T-helper 22 cell (primary cell): ENCODE measurements at regions not wholly inside any gene's neighbourhood (a gene's known extent, or its start where the extent isn't known, plus 50 kb on each side); places are given as distances from the start of the nearest gene placed in this dataset.

ENCODE experiments used
- DNase-seq: peaks from one replicate; pipeline ENCODE4 v3.0.0-alpha.2; 2020; ENCODE audit warnings: low read depth

DNA sequence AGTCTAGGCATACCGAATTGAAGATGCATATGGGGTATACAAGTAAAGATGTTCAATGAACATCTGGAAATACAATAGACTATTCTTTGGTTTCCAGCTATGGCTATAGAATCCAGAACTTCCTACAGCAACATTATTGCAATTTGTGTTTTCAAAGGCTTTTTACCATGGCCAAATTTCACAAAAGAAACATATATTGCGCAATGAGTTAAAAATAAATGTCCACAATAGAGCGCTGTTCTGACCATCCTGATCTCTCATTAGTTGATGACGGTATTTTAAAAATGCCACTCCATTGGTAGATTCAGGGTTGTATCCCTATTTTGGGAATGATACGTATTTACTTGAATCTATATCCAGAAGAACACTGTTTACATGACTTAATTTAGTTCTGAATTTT is 139.2 kb downstream of the LINC00632 start:
- DNase-seq, result no peak

DNA sequence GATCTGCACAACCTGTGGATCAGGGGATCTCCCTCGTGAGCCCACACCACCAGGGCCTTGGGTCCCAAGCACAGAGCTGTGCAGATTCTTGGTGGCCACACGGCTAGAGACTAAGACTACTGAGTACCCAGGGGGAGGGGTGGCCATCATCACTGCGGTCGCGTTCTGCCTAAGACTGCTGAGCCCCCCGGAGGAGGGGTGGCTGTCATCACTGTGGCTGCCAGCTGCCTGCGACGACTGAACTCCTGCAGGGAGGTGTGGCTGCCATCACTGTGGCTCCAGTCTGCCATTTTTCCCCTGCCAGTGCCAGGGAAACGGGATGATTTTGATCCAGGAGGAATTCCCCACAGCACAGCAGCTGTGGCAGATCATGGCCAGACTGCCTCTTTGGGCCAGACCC is 141.7 kb upstream of the SPANXB1 start:
- no peak for DNase-seq

DNA sequence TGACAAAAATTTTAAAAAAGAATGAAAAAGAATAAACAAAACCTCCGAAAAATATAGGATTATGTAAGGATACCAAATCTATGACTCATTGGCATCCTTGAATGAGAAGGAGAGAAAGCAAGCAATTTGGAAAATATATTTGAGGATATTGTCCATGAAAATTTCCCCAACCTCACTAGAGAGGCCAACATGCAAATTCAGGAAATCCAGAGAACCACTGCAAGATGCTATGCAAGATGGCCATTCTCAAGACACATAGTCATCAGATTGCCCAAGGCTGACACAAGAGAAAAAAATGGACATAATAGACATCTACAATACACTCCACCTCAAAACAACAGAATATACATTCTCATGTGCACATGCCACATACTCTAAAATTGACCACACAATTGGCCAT is 135.9 kb upstream of the SPANXB1 start:
- no peak for DNase-seq

DNA sequence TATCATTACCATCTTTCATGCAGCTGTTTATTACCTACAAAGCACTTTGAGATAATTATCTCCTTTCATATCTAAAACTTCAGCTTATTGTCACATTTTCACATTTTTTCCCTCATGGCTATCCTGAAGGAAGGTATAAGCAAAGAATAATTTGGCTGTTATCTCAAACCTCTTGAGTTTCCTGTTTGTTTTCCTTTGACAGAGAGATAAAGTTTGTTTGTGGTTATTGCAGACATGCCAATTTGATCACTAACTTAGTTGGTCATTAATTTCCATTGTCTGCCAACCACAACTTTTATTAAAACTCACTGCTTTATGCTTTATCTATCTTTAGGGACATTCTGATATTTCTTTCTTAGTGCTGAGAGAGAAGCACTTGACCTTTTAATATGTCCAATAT is 89.8 kb upstream of the SPANXB1 start:
- no peak for DNase-seq

DNA sequence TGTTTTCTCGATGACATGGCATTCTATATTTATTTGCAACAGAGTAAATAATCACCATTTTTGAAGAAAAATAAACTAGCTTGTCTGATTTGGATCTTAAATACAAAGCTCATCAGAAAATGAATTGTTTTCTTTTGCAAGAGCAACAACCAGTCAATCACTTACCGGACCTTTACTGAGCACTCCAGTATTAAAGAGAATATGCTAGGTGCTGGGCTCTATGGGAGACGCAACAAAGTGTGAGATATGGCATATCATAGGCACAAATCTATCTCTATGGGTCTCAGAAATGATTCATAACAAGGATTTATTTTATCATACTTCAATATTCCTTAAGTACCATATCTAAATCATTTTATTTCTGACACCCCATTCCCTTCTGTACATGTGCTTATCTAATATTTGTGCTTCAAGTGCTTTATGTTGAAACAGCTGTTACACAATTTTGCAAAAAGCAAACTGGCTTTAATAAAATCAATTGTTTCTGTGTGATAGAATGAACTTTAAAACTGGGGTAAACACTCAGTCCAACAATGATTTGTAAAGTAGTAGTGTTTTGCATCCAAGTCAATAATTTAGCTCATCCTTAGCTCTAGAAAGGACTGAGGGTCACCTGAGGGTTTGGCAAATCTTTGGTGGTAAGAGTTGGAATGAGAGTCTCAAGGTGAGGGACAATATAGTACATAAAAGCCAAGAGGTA is 88.4 kb upstream of the SPANXB1 start:
- no peak for DNase-seq

DNA sequence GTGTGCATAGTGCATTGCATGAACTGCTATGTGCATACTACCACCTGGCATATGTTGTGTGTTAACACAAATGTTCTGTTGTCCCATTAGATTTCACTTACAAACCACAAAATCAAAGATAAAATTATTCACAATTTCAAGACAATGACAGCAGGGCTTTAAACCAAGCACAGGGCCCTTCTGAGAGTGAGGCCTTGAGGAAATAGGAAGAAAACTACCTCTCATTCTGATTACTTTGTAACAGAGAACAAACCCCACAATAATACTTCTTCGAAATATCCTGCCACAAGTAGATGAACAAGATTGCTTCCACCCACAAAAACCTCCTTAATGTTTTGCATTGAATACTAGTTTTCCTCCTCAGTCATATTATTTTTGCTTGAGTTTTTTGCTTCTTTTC is 85.5 kb upstream of the SPANXB1 start:
- DNase-seq, result no peak

DNA sequence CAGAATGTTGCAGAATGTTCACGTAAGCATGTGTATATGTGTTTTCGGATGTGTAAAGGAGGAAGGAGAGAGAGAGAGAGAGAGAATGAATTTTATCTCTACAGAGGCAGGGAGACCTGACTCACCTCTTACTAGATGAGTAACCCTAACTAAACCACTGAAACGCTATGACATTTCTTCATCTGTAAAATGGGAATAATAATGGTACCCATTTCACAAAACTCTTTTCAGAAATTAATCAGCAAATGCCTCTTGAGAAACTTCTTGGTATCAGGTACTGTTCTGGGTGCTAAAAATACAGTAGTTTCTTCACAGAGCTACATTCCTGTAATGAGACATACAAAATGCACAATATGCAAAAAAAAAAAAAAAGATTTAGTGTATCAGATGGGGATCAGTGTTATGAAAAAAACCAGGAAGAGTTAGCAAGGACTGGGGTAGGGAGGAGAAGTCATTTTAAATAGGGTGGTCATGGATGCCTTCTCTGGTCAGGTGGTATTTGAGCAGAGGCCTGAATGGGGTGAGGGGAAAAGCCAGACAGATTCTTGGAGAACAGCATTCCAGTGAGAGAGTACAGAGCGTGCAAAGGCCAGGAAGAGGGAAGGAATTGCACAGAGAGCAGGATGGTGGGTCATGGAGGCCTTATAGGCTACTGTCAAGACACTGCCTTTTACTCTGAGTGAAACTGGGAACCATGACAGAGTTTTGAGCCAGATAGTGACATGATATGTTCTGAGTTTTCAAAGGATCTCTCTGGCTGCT is 84.9 kb upstream of the SPANXB1 start:
- DNase-seq, result no peak

DNA sequence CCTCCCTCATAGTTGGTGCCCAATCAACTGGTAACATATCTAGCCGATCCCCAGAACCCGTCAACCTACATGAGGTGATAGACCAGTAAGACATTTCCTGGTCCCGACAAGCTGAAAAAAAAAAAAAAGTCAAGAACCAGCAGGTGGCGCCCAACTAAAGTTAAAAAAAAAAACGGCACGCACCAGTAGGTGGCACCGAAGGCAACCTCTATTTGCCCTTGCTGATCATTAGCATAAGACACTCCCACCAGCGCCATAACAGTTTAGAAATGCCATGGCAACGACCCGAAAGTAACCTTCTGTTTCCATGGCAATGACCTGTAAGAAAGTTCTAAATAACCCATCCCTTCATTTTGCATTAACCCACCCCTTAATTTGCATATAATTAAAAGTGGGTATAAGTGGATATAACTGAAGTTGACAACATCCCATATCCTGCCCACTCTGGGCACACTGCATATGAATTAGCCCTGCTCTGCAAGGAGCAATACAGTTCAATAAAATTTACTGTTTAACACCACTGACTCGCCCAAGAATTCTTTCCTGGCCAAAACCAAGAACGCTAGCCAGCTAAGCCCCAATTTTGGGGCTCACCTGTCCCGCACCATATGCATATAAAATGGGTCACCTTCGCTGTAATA is 83.9 kb upstream of the SPANXB1 start:
- peak; percentile 48 for DNase-seq

DNA sequence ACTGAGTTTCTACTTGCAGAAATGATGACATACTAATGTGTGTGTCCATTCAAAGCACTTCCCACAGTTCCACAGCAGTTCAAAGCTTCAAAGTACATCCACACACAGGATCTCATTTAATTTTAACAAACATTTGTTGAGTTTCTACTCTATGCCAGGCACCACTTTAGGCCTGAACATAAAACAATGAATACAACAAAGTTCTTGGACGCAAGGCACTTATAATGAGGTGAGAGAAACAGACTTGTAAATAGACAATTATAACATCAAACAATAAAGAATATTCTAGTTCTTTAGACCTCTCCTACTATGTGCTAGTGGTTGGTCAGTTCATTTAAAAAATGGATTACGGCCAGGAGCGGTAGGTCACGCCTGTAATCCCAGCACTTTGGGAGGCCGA is 82.0 kb upstream of the SPANXB1 start:
- DNase-seq, result no peak

DNA sequence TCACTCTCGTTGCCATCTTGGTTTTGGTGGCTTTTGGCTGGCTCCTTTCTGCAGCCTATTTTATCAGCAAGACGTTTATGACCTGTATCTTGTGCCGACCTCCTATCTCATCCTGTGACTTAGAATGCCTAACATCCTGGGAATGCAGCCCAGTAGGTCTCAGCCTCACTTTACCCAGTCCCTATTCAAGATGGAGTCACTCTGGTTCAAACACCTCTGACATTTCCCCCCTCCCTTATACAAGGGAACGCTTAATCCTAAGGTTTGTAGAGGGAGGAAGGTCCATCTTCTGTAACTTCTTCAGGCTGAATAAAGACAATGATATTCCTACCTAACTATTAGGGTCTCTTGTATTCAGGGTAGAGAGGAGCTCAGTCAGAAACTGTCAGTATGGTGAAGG is 79.3 kb upstream of the SPANXB1 start:
- DNase-seq, result no peak

DNA sequence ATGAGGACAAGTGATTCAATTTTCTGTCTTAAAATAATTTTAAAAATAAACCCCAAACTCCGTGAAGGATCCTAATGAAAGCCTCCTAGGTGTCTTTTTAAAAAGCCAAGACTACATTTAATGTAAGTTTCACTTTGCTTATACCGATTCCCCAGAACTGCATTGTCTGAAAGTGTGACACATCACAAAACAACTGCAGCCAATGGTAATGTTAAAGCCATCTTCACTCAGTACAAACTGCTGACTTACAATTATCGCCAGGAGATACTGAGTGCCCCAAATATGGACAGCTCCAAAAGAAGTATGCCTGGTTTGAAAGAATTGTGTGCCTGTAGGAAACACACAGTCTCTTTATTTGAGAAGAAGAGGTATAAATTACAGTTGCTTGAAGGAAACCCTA is 73.7 kb upstream of the SPANXB1 start:
- DNase-seq, result no peak

DNA sequence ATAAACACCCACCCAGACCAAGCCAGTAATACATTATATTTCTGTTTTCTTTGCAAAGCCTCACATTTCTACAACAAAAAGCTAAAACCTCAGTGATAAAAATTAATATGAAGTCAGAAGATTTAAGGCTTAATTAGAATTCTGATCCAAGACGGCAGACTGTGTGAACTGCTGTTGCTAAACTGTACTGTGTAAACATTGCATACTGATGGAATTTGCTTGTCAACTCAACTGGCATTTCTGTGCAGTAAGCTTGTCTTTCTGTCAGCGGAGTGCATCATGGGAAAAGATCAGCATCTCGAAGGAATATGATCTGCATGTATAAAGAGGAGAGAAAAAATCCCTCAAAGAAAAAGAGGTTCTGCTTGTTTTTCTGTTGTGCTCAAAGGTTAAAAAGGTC is 69.4 kb upstream of the SPANXB1 start:
- no peak for DNase-seq

DNA sequence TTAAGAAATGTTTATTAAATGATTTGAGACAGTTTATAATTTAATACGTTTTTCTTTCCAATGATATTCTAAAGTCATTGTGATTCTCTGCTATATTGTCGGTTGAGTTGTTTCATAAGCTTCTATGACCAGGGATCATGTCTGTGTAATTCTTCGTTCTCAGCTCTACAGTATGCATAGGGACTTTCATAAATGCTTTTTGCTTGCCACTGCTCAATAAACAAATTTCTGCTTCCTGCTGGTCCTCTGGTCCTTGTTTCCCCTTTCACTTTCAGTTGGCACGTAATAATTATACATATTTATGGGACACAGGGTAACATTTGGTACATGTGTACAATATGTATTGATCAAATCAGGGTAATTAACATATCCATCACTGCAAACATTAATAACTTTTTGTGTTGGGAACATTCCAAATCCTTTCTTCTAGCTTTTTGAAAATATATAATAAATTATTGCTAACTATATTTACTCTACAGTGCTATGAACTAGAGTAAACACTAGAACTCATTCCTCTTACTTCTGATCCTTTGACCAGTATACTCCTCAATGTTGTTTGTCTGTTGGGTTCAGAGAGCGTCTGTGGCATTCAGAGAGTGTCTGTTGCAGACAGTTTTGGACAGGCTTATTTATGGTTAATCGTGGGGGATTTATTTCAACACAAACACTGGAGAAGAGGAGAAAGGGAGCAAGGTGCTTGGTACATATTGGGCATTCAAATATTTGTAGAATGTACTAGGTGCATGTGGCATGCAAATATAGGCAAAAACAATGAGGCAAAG is 68.3 kb upstream of the SPANXB1 start:
- no peak for DNase-seq

DNA sequence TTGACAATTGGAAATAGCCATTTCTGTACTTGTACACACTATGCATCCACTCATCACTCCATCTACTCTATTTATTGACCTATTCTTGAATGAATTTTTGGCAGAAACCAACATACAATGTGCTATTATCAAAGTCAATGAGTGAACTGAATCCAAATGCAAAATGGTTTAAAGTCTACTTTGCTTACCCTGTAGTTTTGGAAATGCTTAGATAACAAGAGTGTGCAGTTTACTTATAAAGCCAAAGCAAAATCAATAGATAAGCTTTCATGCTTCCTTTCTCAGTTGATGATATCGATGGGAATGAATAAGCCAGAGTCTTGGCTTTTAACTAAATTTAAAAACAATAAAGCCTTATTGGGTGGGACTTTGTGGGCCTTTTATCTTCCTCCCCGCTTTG is 58.9 kb upstream of the SPANXB1 start:
- DNase-seq, result no peak

DNA sequence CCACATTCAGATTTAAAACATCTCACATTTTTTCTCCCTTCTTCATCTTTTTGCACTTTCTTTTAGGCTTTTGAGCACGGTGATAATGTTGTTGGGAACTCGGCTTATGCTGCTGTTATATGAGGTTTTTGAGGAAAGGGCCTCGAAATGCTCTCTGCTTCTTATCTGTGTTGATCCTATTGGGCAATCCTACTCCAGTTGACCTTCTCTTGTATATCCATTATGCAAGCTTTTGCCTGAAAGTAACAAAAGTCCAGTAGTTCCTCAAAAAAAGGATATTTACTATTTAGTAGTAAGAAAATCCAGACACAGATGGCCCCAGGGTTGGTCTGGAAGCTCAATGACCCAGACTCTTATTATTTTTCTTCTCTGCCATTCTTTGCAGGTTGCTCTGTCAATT is 57.7 kb upstream of the SPANXB1 start:
- DNase-seq, result no peak

DNA sequence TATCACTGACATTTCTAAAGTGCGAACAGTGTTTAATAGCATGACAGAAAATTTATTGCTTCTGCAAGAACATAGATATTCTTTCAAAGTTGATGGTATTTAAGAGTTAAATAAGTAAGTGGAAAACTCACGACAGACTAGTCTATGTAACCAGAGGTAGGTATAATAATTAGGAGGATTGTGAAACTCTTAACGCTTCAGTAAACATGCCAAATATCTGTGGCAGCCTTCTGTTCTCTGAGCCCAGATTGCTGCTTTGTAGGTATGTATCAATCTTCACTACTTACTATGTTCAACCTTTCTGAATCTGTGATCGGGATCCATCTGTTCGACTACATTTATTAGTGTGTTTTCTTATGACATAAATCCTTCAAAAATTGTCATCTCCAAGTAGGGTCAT is 53.6 kb upstream of the SPANXB1 start:
- DNase-seq, result no peak

DNA sequence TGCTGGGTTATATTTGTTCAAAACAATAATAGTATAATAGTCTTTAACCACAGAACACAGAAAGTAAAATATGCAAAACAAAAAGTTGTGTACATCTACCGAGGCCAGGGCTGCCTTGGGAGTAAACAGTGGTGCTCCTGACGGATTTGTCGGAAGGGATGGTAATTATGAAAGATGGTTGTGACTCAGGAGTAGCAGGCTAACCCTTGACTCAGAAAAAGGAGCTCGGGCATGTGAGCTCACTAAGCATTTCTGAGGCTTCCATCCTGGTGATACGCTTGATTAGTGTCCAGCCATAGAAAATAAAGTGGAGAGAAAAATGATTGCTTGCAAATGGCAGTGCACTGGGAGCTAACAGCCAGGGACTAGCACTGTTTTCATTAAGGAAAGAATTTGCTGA is 53.2 kb upstream of the SPANXB1 start:
- DNase-seq, result no peak
